Neural cell (in vitro differentiated cells): ENCODE measurements at regions not wholly inside any gene's neighbourhood (a gene's known extent, or its start where the extent isn't known, plus 50 kb on each side); places are given as distances from the start of the nearest gene placed in this dataset.

Experiments
- H2AFZ ChIP-seq: fragments of 200-600, 300-800 bp; sonication (generic), shearing (Covaris generic); 2 replicates; pipeline ENCODE4 v1.6.0; 2014; ENCODE audit warnings: low read depth, mild to moderate bottlenecking, antibody characterized with exemption, low read length, moderate library complexity
- H3F3A ChIP-seq: fragments of 200-600 bp; shearing (Covaris generic); 2 replicates; pipeline ENCODE4 v1.6.1; 2016; ENCODE audit warnings: mild to moderate bottlenecking, moderate library complexity, mixed read lengths, antibody characterized with exemption, low read length; ENCODE audit not compliant: insufficient read depth, poor library complexity, severe bottlenecking
- H3K27ac ChIP-seq: fragments of 200-600, 300-800 bp; sonication (generic), shearing (Covaris generic); 2 replicates; pipeline ENCODE4 v1.5.1; 2014; ENCODE audit warnings: mild to moderate bottlenecking, low read length, moderate library complexity
- H3K27me3 ChIP-seq: fragments of 300-800, 200-600 bp; sonication (generic), shearing (Covaris generic); 2 replicates; pipeline ENCODE4 v1.6.0; 2014; ENCODE audit warnings: mild to moderate bottlenecking, low read depth, low read length, moderate library complexity; ENCODE audit not compliant: insufficient read depth
- H3K36me3 ChIP-seq: fragments of 300-800, 200-600 bp; sonication (generic), shearing (Covaris generic); 2 replicates; pipeline ENCODE4 v1.5.1; 2014; ENCODE audit warnings: mild to moderate bottlenecking, antibody characterized with exemption, low read length, moderate library complexity; ENCODE audit not compliant: insufficient read depth
- H3K4me2 ChIP-seq: fragments of 300-800, 200-600 bp; sonication (generic), shearing (Covaris generic); 2 replicates; pipeline ENCODE4 v1.6.0; 2014; ENCODE audit warnings: mild to moderate bottlenecking, low read length
- H3K4me3 ChIP-seq: fragments of 300-800, 200-600 bp; sonication (generic), shearing (Covaris generic); 2 replicates; pipeline ENCODE4 v1.5.1; 2014; ENCODE audit warnings: mild to moderate bottlenecking, low read length, moderate library complexity
- H3K79me2 ChIP-seq: fragments of 200-600 bp; shearing (Covaris generic); replicated peaks from 2 replicates; pipeline ENCODE4 v1.6.0; 2014; ENCODE audit warnings: mild to moderate bottlenecking, low read length, moderate library complexity; ENCODE audit not compliant: insufficient read depth
- H3K9ac ChIP-seq: fragments of 300-800, 200-600 bp; sonication (generic), shearing (Covaris generic); 2 replicates; pipeline ENCODE4 v1.6.1; 2016; ENCODE audit warnings: mild to moderate bottlenecking, low read length, mixed read lengths
- H3K9me2 ChIP-seq: fragments of 200-600 bp; shearing (Covaris generic); 2 replicates; pipeline ENCODE4 v1.6.1; 2016; ENCODE audit warnings: mild to moderate bottlenecking, low read length, mixed read lengths; ENCODE audit not compliant: insufficient read depth
- H3K9me3 ChIP-seq: fragments of 200-600, 300-800 bp; sonication (generic), shearing (Covaris generic); 2 replicates; pipeline ENCODE4 v1.6.1; 2016; ENCODE audit warnings: mild to moderate bottlenecking, mixed run types, low read length, moderate library complexity, mixed read lengths
- H4K20me1 ChIP-seq: fragments of 200-600 bp; shearing (Covaris generic); 2 replicates; pipeline ENCODE4 v1.6.1; 2016; ENCODE audit warnings: mild to moderate bottlenecking, mixed run types; ENCODE audit not compliant: insufficient read depth
- EP300 ChIP-seq: fragments of 450-650 bp; conservative IDR thresholded peaks from 2 replicates; pipeline ENCODE4 v1.6.1; 2014; ENCODE audit warnings: antibody characterized with exemption, mild to moderate bottlenecking, moderate library complexity; ENCODE audit not compliant: poor library complexity, severe bottlenecking
- EZH2 ChIP-seq: fragments of 200-600, 300-800 bp; shearing (Covaris generic), sonication (generic); IDR thresholded peaks from 2 replicates; pipeline ENCODE4 v1.6.1; 2014; ENCODE audit warnings: antibody characterized with exemption, low read length, borderline replicate concordance, mild to moderate bottlenecking; ENCODE audit not compliant: insufficient read depth, poor library complexity, severe bottlenecking
- MXI1 ChIP-seq: fragments of 450-650 bp; conservative IDR thresholded peaks from 2 replicates; pipeline ENCODE4 v1.6.1; 2014; ENCODE audit warnings: antibody characterized with exemption, mild to moderate bottlenecking; ENCODE audit not compliant: poor library complexity, severe bottlenecking
- POLR2AphosphoS5 ChIP-seq: IDR thresholded peaks from 2 replicates; pipeline ENCODE4 v1.6.1; 2012
- RAD21 ChIP-seq: fragments of 450-650 bp; conservative IDR thresholded peaks from 2 replicates; pipeline ENCODE4 v1.6.1; 2014; ENCODE audit warnings: antibody characterized with exemption, mild to moderate bottlenecking, moderate library complexity
- SMC3 ChIP-seq: fragments of 450-650 bp; conservative IDR thresholded peaks from 2 replicates; pipeline ENCODE4 v1.6.1; 2014; ENCODE audit warnings: antibody characterized with exemption, mild to moderate bottlenecking, moderate library complexity; ENCODE audit not compliant: poor library complexity
- TAF1 ChIP-seq: IDR thresholded peaks from 2 replicates; pipeline ENCODE4 v1.6.1; 2012; ENCODE audit warnings: low read depth
- TF ChIP-seq, protein P1 (sequence below): fragments of 450-650 bp; IDR thresholded peaks from 2 replicates; pipeline ENCODE4 v1.5.1; 2014; ENCODE audit warnings: antibody characterized with exemption, mild to moderate bottlenecking, moderate library complexity; ENCODE audit not compliant: poor library complexity, severe bottlenecking
- TF ChIP-seq, protein P2 (sequence below): IDR thresholded peaks from 2 replicates; pipeline ENCODE4 v1.6.1; 2012; ENCODE audit warnings: borderline replicate concordance

DNA sequence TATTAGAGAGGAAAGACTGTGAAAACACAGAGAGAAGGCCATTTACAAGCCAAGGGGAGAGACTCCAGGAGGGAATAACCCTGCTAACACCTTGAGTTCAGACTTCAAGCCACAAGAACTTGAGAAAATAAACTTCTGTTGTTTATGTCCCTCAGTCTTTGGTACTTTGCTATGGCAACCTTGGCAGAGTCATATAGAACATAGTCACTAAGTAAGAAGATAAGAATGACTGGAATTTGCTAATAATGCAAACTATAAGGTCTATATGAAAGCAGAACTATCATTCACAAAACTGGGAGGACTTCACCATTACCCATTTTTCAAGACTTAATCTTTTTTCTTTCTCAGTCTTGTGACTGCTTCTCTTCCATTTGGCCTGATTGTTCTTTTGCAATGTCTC lies 767.3 kb upstream of the ADAMTS5 start:
- no peaks in the 10 kb centered on the region for H3K27me3 ChIP-seq
- no peak for TF ChIP-seq EP300
- TF ChIP-seq SMC3: no peak
- TF ChIP-seq POLR2AphosphoS5: no peak
- TF ChIP-seq, protein P1, sequence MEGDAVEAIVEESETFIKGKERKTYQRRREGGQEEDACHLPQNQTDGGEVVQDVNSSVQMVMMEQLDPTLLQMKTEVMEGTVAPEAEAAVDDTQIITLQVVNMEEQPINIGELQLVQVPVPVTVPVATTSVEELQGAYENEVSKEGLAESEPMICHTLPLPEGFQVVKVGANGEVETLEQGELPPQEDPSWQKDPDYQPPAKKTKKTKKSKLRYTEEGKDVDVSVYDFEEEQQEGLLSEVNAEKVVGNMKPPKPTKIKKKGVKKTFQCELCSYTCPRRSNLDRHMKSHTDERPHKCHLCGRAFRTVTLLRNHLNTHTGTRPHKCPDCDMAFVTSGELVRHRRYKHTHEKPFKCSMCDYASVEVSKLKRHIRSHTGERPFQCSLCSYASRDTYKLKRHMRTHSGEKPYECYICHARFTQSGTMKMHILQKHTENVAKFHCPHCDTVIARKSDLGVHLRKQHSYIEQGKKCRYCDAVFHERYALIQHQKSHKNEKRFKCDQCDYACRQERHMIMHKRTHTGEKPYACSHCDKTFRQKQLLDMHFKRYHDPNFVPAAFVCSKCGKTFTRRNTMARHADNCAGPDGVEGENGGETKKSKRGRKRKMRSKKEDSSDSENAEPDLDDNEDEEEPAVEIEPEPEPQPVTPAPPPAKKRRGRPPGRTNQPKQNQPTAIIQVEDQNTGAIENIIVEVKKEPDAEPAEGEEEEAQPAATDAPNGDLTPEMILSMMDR: no peak
- TF ChIP-seq, protein P2, sequence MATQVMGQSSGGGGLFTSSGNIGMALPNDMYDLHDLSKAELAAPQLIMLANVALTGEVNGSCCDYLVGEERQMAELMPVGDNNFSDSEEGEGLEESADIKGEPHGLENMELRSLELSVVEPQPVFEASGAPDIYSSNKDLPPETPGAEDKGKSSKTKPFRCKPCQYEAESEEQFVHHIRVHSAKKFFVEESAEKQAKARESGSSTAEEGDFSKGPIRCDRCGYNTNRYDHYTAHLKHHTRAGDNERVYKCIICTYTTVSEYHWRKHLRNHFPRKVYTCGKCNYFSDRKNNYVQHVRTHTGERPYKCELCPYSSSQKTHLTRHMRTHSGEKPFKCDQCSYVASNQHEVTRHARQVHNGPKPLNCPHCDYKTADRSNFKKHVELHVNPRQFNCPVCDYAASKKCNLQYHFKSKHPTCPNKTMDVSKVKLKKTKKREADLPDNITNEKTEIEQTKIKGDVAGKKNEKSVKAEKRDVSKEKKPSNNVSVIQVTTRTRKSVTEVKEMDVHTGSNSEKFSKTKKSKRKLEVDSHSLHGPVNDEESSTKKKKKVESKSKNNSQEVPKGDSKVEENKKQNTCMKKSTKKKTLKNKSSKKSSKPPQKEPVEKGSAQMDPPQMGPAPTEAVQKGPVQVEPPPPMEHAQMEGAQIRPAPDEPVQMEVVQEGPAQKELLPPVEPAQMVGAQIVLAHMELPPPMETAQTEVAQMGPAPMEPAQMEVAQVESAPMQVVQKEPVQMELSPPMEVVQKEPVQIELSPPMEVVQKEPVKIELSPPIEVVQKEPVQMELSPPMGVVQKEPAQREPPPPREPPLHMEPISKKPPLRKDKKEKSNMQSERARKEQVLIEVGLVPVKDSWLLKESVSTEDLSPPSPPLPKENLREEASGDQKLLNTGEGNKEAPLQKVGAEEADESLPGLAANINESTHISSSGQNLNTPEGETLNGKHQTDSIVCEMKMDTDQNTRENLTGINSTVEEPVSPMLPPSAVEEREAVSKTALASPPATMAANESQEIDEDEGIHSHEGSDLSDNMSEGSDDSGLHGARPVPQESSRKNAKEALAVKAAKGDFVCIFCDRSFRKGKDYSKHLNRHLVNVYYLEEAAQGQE: no peak
- TF ChIP-seq RAD21: no peak
- no peak for TF ChIP-seq MXI1
- no peak for TF ChIP-seq EZH2
- TF ChIP-seq TAF1: no peak
- H3K79me2 ChIP-seq: no peaks in the 10 kb centered on the region
- H3K9ac ChIP-seq: no peak overlapping the region
- no peaks in the 10 kb centered on the region for H3F3A ChIP-seq
- H2AFZ ChIP-seq: no peak overlapping the region
- H3K9me3 ChIP-seq: no peaks in the 10 kb centered on the region
- no peak overlapping the region for H3K4me3 ChIP-seq
- no peaks in the 10 kb centered on the region for H3K36me3 ChIP-seq
- no peaks in the 10 kb centered on the region for H4K20me1 ChIP-seq
- no peak overlapping the region for H3K27ac ChIP-seq
- H3K9me2 ChIP-seq: no peaks in the 10 kb centered on the region
- H3K4me2 ChIP-seq: no peak overlapping the region

DNA sequence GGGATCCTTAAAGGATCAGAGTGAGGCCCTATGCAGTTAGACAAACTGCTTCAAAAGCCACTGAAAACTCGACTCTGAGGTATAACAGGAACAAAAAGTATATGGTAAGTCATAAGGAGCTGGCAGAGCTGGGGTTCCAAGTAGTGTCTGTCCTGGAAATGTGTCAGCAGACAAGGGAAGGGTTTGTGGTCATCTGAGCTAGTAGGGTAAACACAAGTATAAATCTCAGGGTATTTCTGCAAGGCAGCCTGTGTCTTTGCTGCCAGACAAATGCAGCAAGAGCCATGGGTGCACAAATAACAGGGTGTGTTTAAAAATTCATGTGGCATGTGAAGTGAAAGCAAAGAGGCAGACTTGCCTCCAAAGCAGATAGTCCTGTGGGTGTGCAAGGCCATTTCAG lies 759.0 kb upstream of the ADAMTS5 start:
- no peaks in the 10 kb centered on the region for H3F3A ChIP-seq
- no peaks in the 10 kb centered on the region for H3K79me2 ChIP-seq
- H3K9me3 ChIP-seq: no peaks in the 10 kb centered on the region
- no peak overlapping the region for H2AFZ ChIP-seq
- H3K9me2 ChIP-seq: no peaks in the 10 kb centered on the region
- no peaks in the 10 kb centered on the region for H4K20me1 ChIP-seq
- H3K27me3 ChIP-seq: no peaks in the 10 kb centered on the region
- no peak overlapping the region for H3K27ac ChIP-seq
- no peak overlapping the region for H3K9ac ChIP-seq
- TF ChIP-seq MXI1 (no peak), SMC3 (no peak), TAF1 (no peak), RAD21 (no peak), POLR2AphosphoS5 (no peak), EZH2 (no peak), EP300 (no peak)
- TF ChIP-seq, protein P2: no peak
- TF ChIP-seq, protein P1: no peak
- no peak overlapping the region for H3K4me3 ChIP-seq
- H3K4me2 ChIP-seq: no peak overlapping the region
- H3K36me3 ChIP-seq: no peaks in the 10 kb centered on the region
